Chondrocyte (in vitro differentiated cells): ENCODE measurements at regions not wholly inside any gene's neighbourhood (a gene's known extent, or its start where the extent isn't known, plus 50 kb on each side); places are given as distances from the start of the nearest gene placed in this dataset.

ENCODE experiments used
- DNase-seq: peaks from one replicate; pipeline ENCODE4 v3.0.0; 2021; ENCODE audit warnings: mixed read lengths, low spot score
- H3K27ac Mint-ChIP-seq: one replicate; pipeline ENCODE4 v1.8.0; 2021; ENCODE audit warnings: mild to moderate bottlenecking, moderate library complexity, mixed read lengths; ENCODE audit not compliant: unreplicated experiment
- H3K27me3 Mint-ChIP-seq: 2 replicates; pipeline ENCODE4 v1.8.0; 2021; ENCODE audit warnings: low read depth, mixed read lengths
- H3K36me3 Mint-ChIP-seq: 2 replicates; pipeline ENCODE4 v1.8.0; 2021; ENCODE audit warnings: low read depth, mixed read lengths
- H3K4me1 Mint-ChIP-seq: 2 replicates; pipeline ENCODE4 v1.8.0; 2021; ENCODE audit warnings: low read depth, mild to moderate bottlenecking, mixed read lengths
- H3K4me3 Mint-ChIP-seq: one replicate; pipeline ENCODE4 v1.8.0; 2021; ENCODE audit warnings: mild to moderate bottlenecking, moderate library complexity, mixed read lengths; ENCODE audit not compliant: unreplicated experiment
- H3K9me3 Mint-ChIP-seq: 2 replicates; pipeline ENCODE4 v1.8.0; 2021; ENCODE audit warnings: low read depth, mixed read lengths
- TF ChIP-seq, protein P1 (sequence below): fragments of 200-600 bp; sonication (generic); IDR thresholded peaks from 2 replicates; pipeline ENCODE4 v1.5.0; 2021; ENCODE audit warnings: antibody characterized with exemption, mild to moderate bottlenecking, moderate library complexity

DNA sequence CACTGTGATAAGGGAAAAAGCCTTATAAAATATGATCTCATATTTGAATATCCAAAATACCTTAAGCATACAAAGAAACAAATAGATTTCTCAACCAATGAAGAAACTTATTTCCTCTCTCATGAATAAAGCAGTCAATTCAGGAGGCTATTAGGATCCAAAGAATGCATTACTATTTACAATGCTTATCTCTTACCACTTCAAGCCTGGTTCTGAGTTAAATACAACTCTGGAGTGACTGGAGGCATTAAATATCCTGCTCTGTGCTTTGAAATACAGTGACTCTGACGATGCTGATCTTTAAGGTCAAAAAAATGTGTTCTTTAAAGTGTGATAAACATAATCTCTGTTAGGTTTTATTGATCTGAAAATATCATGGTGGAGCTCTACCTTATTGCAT, 493.2 kb downstream of the ZWINT start:
- Mint-ChIP-seq H3K4me3 (no peak overlapping the region), H3K27ac (no peak overlapping the region), H3K9me3 (no peaks in the 10 kb centered on the region)

DNA sequence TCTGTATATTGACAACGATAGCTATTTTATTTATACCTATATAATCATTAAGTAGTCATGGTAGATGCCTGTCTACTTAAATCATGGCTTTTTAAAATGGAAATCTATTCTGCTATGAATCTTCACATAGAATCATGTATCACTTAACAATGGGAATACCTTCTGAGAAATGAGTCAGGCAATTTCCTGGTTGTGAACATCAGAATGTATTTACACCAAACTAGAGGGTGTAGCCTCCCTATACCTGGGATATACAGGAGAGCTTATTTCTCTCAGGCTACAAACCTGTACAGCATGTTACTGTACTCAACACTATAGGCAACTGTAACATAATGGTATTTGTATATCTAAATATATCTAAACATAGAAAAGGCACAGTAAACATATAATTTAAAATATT, 502.3 kb downstream of the ZWINT start:
- Mint-ChIP-seq H3K4me3 (no peak overlapping the region), H3K27ac (no peak overlapping the region), H3K4me1 (no peaks in the 10 kb centered on the region), H3K36me3 (no peaks in the 10 kb centered on the region), H3K9me3 (peaks cover 6% of the 10 kb centered on the region), H3K27me3 (no peaks in the 10 kb centered on the region)
- no peak for DNase-seq
- TF ChIP-seq, protein P1, sequence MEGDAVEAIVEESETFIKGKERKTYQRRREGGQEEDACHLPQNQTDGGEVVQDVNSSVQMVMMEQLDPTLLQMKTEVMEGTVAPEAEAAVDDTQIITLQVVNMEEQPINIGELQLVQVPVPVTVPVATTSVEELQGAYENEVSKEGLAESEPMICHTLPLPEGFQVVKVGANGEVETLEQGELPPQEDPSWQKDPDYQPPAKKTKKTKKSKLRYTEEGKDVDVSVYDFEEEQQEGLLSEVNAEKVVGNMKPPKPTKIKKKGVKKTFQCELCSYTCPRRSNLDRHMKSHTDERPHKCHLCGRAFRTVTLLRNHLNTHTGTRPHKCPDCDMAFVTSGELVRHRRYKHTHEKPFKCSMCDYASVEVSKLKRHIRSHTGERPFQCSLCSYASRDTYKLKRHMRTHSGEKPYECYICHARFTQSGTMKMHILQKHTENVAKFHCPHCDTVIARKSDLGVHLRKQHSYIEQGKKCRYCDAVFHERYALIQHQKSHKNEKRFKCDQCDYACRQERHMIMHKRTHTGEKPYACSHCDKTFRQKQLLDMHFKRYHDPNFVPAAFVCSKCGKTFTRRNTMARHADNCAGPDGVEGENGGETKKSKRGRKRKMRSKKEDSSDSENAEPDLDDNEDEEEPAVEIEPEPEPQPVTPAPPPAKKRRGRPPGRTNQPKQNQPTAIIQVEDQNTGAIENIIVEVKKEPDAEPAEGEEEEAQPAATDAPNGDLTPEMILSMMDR: no peak

More for the DNA sequence above, 493.2 kb downstream of the ZWINT start:
- Mint-ChIP-seq H3K36me3 (no peaks in the 10 kb centered on the region), H3K27me3 (peaks cover 3% of the 10 kb centered on the region), H3K4me1 (no peaks in the 10 kb centered on the region)
- DNase-seq: no peak
- TF ChIP-seq, protein P1: no peak

DNA sequence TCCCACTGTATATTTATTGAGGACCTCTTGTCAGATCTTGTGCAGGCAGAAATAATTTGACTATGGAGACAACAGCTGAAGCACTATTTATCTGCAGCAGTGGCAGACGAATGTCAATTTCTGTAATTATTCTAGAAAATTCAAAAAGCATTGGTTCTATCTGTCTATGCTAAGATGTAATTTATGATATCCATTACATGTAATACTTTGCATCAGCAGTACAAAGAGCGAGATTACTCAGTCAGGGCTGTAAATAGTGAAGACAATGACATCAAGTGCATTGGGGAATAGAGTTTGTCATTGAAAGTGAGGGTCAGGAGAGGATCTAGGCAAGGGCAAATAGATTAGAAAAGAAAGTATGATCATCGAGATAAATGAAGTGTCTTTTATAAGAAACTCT, 508.2 kb downstream of the ZWINT start:
- H3K27me3 Mint-ChIP-seq: peaks cover 5% of the 10 kb centered on the region
- H3K4me3 Mint-ChIP-seq: no peak overlapping the region
- no peaks in the 10 kb centered on the region for H3K4me1 Mint-ChIP-seq
- DNase-seq: no peak
- no peaks in the 10 kb centered on the region for H3K9me3 Mint-ChIP-seq
- TF ChIP-seq, protein P1: no peak
- H3K27ac Mint-ChIP-seq: no peak overlapping the region
- H3K36me3 Mint-ChIP-seq: no peaks in the 10 kb centered on the region

DNA sequence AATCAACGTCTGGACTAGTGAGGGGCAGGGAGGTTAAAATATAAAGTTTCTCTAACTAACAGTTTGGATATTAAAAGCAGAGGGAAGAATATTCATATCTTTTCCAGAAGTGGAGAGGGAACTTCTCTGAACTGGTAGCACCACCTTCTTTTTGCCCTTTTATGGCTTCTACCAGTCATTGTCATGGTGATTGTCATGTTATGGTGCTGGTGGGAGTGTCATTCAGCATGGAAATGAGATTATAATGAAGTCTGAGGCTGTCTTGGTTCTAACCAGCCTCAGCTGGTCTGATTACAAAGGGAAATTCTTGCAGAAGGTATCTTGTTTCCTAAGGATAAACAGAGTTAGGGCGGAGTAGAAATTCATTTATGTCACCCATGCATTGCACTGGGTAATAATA, 523.8 kb downstream of the ZWINT start:
- no peak overlapping the region for H3K4me3 Mint-ChIP-seq
- no peak overlapping the region for H3K27ac Mint-ChIP-seq
- no peaks in the 10 kb centered on the region for H3K9me3 Mint-ChIP-seq
- no peak for DNase-seq
- no peaks in the 10 kb centered on the region for H3K36me3 Mint-ChIP-seq
- TF ChIP-seq, protein P1: no peak
- H3K27me3 Mint-ChIP-seq: no peaks in the 10 kb centered on the region
- no peaks in the 10 kb centered on the region for H3K4me1 Mint-ChIP-seq

DNA sequence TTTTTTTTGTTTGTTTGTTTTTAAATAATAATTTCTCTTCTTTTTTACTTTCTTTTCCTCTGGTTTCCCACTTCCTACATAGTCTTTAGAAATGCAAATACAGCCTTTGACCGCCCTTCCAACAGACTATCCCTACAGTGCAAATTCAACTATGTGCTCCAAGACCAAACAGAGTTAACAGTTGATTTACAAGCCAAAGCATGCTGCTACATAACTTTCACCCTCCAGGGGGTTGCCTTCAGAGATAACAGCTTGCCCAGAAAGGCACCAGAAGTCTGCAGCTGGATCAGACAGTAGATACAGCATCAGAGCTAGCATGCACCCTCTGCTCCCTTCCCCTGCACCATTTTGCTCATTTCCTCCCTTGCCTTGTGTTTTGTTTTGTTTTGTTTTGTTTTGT, 539.0 kb downstream of the ZWINT start:
- H3K4me3 Mint-ChIP-seq: no peak overlapping the region
- TF ChIP-seq, protein P1: no peak
- H3K9me3 Mint-ChIP-seq: peaks cover 12% of the 10 kb centered on the region

More for the DNA sequence above, 539.0 kb downstream of the ZWINT start:
- DNase-seq: no peak
- no peaks in the 10 kb centered on the region for H3K27me3 Mint-ChIP-seq
- no peaks in the 10 kb centered on the region for H3K4me1 Mint-ChIP-seq
- no peak overlapping the region for H3K27ac Mint-ChIP-seq
- no peaks in the 10 kb centered on the region for H3K36me3 Mint-ChIP-seq
